Gastrocnemius medialis (tissue), 4 donors: ENCODE measurements at regions not wholly inside any gene's neighbourhood (a gene's known extent, or its start where the extent isn't known, plus 50 kb on each side); places are given as distances from the start of the nearest gene placed in this dataset.

Experiments used
- ATAC-seq, 2 donors: fragments of 150-250 bp; one replicate each; pipeline ENCODE4 v1.9.1; 2016
- DNase-seq, 2 donors: peaks; one replicate each; pipeline ENCODE4 v3.0.0-alpha.2; 2019
- H3K27ac ChIP-seq, 4 donors: fragments of 200-600 bp; sonication (generic); 1 replicate in 1 of 4; 2 replicates in 3 of 4; pipeline ENCODE4 v1.5.1; 2016 to 2018; ENCODE audit warnings: mild to moderate bottlenecking in 2 of 4, moderate library complexity in 1 of 4
- H3K27me3 ChIP-seq, 3 donors: fragments of 200-600 bp; sonication (generic) in 2 of 3; 1 replicate in 1 of 3; 2 replicates in 2 of 3; pipeline versions ENCODE4 v1.5.1 to v1.6.0; 2016 to 2019; ENCODE audit warnings: mild to moderate bottlenecking in 1 of 3, moderate library complexity in 1 of 3
- H3K36me3 ChIP-seq, 2 donors: fragments of 200-600 bp; sonication (generic) in 1 of 2; one replicate each; pipeline ENCODE4 v1.5.1; 2017 to 2018
- H3K4me1 ChIP-seq, 2 donors: fragments of 200-600 bp; sonication (generic) in 1 of 2; one replicate each; pipeline ENCODE4 v1.5.1; 2016 to 2017; ENCODE audit warnings: mild to moderate bottlenecking in 2 of 2
- H3K4me3 ChIP-seq, 4 donors: fragments of 200-600 bp; sonication (generic) in 3 of 4; 1 replicate in 1 of 4; 2 replicates in 3 of 4; pipeline ENCODE4 v1.5.1; 2016 to 2019; ENCODE audit warnings: mild to moderate bottlenecking in 2 of 4
- H3K9me3 ChIP-seq, 3 donors: fragments of 200-600 bp; sonication (generic) in 2 of 3; 1 replicate in 1 of 3; 2 replicates in 2 of 3; pipeline ENCODE4 v1.5.1; 2016 to 2019
- POLR2A ChIP-seq, 2 donors: fragments of 450-650 bp; IDR thresholded peaks; one replicate each; pipeline ENCODE4 v1.6.1; 2017; ENCODE audit warnings: antibody characterized with exemption in 2 of 2, mild to moderate bottlenecking in 2 of 2, moderate library complexity in 2 of 2
- in situ Hi-C, 4 donors: fragments of 200-750 bp; cut with MboI; loops; one replicate each; pipeline versions ENCODE4 v1.15.0 to v1.8.0; 2017; ENCODE audit warnings: low sequenced_read_pairs in 4 of 4
- intact Hi-C: fragments of 100-400 bp; cut with DNase I; formaldehyde crosslinking; loops from one replicate; pipeline ENCODE4 v1.15.1; 2023; ENCODE audit warnings: low total_unique reads
- TF ChIP-seq, protein P1 (sequence below), 5 experiments: fragments of 450-650 bp in 3 of 5; fragments of 200-600 bp in 2 of 5; sonication (generic) in 2 of 5; IDR thresholded peaks in 4 of 5; conservative IDR thresholded peaks in 1 of 5; 1 replicate in 4 of 5; 2 replicates in 1 of 5; pipeline ENCODE4 v1.5.1; 2016 to 2019; ENCODE audit warnings: antibody characterized with exemption in 5 of 5, mild to moderate bottlenecking in 3 of 5, moderate library complexity in 3 of 5

GRCh38 chr6:1495344-1495743 lies 106.0 kb downstream of the FOXF2 start:
- in situ Hi-C loops = no loop called here
- no peaks in the 10 kb centered on the region for H3K9me3 ChIP-seq
- ATAC-seq (no peak), DNase-seq (no peak)
- H3K4me3 ChIP-seq = no peak overlapping the region
- no peaks in the 10 kb centered on the region for H3K4me1 ChIP-seq
- no peak overlapping the region for H3K27ac ChIP-seq
- H3K36me3 ChIP-seq = no peaks in the 10 kb centered on the region
- intact Hi-C loops = no loop called here
- no peaks in the 10 kb centered on the region for H3K27me3 ChIP-seq
- no peak for TF ChIP-seq POLR2A (IDR thresholded peaks at IDR 0.05)

- Histone ChIP-seq H3K27me3 (no peaks in the 10 kb centered on the region), H3K4me3 (no peak overlapping the region), H3K4me1 (no peaks in the 10 kb centered on the region), H3K9me3 (no peaks in the 10 kb centered on the region), H3K27ac (no peak overlapping the region), H3K36me3 (no peaks in the 10 kb centered on the region)
- no peak for DNase-seq
- ATAC-seq = no peak
- TF ChIP-seq, protein P1, sequence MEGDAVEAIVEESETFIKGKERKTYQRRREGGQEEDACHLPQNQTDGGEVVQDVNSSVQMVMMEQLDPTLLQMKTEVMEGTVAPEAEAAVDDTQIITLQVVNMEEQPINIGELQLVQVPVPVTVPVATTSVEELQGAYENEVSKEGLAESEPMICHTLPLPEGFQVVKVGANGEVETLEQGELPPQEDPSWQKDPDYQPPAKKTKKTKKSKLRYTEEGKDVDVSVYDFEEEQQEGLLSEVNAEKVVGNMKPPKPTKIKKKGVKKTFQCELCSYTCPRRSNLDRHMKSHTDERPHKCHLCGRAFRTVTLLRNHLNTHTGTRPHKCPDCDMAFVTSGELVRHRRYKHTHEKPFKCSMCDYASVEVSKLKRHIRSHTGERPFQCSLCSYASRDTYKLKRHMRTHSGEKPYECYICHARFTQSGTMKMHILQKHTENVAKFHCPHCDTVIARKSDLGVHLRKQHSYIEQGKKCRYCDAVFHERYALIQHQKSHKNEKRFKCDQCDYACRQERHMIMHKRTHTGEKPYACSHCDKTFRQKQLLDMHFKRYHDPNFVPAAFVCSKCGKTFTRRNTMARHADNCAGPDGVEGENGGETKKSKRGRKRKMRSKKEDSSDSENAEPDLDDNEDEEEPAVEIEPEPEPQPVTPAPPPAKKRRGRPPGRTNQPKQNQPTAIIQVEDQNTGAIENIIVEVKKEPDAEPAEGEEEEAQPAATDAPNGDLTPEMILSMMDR (IDR thresholded peaks at IDR 0.05 in 4 of 5, conservative IDR thresholded peaks at IDR 0.05 in 1 of 5) = no peak
- TF ChIP-seq POLR2A (IDR thresholded peaks at IDR 0.05) = no peak
- intact Hi-C loops (no loop called here), in situ Hi-C loops (no loop called here)
Measured at GRCh38 chr6:1496092-1496491, 106.7 kb downstream of the FOXF2 start.

DNA sequence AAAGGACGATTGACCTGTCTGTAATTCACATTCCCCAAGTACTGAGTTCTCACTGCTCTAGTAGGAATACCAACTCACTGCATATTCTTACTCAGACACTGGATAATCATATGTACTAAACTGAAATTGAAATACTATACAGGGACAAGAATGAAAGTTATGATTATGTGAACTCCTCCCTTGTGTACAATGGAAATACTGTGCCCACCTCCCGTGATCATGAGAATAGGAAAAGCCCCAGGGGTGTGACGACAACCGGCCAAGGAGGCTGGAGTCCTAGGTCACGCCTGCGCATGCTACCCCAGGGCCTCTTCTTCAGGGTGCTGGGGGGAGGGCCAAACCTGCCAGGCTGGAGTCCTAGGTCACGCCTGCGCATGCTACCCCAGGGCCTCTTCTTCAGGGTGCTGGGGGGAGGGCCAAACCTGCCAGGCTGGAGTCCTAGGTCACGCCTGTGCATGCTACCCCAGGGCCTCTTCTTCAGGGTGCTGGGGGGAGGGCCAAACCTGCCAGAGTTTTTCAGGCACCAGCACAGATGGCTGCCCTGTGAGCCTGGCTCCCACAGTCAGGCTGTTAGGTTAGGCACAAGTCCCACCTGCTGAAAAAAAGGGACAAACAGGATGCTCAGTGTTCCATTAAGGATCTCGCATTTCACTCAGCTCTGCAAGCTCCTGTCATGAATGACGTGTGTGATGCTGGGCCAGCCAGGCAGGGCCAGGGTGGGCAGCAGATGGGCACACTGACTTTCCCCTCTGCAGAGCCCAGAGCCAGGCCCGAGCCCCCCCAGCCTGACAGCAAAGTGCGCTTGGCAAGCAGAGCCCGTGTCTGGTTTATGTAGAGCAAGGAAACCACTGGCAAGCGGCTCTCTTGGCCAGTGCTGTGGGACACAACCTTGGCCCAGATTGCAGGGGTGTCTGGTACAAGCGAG lies 107.7 kb downstream of the FOXF2 start:
- Histone ChIP-seq H3K27ac (no peak overlapping the region), H3K36me3 (no peaks in the 10 kb centered on the region), H3K4me3 (no peak overlapping the region), H3K27me3 (no peaks in the 10 kb centered on the region), H3K4me1 (no peaks in the 10 kb centered on the region), H3K9me3 (no peaks in the 10 kb centered on the region)
- intact Hi-C loops (no loop called here), in situ Hi-C loops (no loop called here)
- no peak for DNase-seq
- no peak for TF ChIP-seq POLR2A (IDR thresholded peaks at IDR 0.05)
- TF ChIP-seq, protein P1 (IDR thresholded peaks at IDR 0.05 in 4 of 5, conservative IDR thresholded peaks at IDR 0.05 in 1 of 5) = no peak
- no peak for ATAC-seq

- Histone ChIP-seq H3K27ac (no peak overlapping the region), H3K4me3 (no peak overlapping the region), H3K9me3 (no peaks in the 10 kb centered on the region), H3K4me1 (no peaks in the 10 kb centered on the region), H3K27me3 (no peaks in the 10 kb centered on the region), H3K36me3 (no peaks in the 10 kb centered on the region)
- ATAC-seq (no peak), DNase-seq (no peak)
- in situ Hi-C loops = no loop called here
- no peak for TF ChIP-seq POLR2A (IDR thresholded peaks at IDR 0.05)
- TF ChIP-seq, protein P1 (IDR thresholded peaks at IDR 0.05 in 4 of 5, conservative IDR thresholded peaks at IDR 0.05 in 1 of 5) = no peak
- intact Hi-C loops = no loop called here
Measured at GRCh38 chr6:1497761-1498105, 108.4 kb downstream of the FOXF2 start.

GRCh38 chr6:1498491-1499113 lies 109.2 kb downstream of the FOXF2 start:
- TF ChIP-seq, protein P1 (IDR thresholded peaks at IDR 0.05 in 4 of 5, conservative IDR thresholded peaks at IDR 0.05 in 1 of 5) = no peak
- no peak for TF ChIP-seq POLR2A (IDR thresholded peaks at IDR 0.05)
- Histone ChIP-seq H3K9me3 (no peaks in the 10 kb centered on the region), H3K4me3 (no peak overlapping the region), H3K27ac (no peak overlapping the region), H3K27me3 (no peaks in the 10 kb centered on the region), H3K4me1 (no peaks in the 10 kb centered on the region), H3K36me3 (no peaks in the 10 kb centered on the region)
- no peak for DNase-seq
- no peak for ATAC-seq
- intact Hi-C loops = no loop called here
- in situ Hi-C loops = no loop called here
